DMS 273 treated with DMSO at 0.1 percent for 48 hours (cell line): ENCODE measurements at regions not wholly inside any gene's neighbourhood (a gene's known extent, or its start where the extent isn't known, plus 50 kb on each side); places are given as distances from the start of the nearest gene placed in this dataset.

Experiments used
- DNase-seq: peaks from one replicate; lab custom pipeline; 2025; lab: John Stamatoyannopoulos, UW

DNA sequence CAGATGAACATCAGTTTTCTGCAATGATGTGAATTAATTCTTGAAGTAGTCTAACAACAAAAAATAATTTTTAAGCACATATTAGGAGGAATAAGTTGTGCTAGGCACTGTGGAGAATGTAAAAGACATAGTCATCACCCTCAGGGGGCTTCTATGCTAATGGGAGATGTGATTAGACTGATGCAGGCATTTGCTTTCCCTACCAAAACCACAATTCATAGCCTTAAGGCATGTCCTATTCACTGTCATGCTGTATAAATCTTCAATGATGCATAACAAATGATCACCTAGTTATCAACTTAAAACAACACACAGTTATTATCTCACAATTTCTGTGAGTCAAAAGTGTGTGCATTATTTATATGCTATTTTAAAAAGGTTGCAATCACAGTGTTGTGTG lies 422.6 kb downstream of the MAN2A1 start:
- no peak for DNase-seq

DNA sequence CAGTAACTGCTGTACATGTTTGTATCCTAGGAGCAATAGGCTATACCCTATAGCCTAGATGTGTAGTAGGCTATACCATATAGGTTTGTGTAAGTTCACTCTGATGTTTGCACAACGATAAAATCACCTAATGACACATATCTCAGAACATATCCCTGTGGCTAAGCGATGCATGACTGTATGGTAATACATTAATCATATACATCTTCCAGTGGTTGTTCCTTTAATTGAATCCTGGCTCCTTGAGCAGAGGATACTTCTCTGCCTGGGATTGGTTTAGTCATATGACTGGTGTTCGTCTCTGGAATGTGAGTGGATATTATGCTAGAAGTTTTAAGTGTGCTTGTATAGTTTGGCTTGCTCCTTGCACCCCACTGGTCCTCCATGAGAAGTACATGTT lies 425.8 kb downstream of the MAN2A1 start:
- DNase-seq, result no peak

DNA sequence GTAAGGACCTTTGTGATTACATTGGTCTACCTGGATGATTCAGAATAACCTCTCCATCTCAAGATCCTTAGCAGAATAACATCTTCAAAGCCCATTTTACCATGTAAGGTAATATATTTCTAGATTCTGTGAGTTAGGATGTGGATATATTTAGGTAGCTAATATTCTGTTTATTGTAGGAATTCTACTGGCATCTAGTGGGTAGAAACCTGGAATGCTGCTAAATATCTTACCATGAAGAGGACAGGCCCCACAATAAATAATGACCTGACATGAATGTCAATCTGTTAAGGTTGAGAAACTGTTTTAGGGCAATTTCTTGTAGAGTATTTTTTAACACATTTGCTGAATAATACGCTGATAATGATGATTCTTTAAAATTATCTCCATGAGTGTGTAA lies 426.8 kb downstream of the MAN2A1 start:
- no peak for DNase-seq

DNA sequence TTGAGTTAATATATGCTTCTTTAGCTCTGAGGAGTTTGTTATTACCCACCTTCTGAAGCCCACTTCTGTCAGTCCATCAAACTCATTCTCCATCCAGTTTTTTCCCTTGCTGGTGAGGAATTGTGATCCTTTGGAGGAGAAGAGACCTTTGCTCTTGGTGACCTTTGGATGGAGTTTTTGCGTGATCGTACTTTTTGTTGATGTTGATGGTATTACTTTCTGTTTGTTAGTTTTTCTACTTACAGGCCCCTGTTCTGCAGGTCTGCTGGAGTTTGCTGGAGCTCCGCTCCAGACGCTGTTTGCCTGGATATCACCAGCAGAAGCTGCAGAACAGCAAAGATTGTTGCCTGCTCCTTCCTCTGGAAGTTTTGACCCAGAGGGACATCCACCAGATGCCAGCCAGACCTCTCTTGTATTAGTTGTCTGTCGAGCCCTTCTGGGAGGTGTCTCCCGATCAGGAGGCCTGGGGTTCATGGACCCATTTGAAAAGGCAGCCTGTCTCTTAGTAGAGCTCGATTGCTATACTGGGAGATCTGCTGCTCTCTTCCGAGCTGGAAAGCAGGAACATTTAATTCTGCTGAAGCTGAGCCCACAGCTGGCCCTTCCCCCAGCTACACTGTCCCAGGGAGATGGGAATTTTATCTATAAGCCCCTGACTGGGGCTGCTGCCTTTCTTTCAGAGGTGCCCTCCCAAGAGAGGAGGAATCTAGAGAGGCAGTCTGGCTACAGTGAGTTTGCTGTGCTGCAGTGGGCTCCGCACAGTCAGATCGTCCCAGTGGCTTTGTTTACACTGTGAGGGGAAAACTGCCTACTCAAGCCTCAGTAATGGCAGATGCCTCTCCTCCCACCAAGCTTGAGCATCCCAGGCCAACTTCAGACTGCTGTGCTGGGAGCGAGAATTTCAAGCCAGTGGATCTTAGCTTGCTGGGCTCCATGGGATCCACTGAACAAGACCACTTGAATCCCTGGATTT lies 445.5 kb downstream of the MAN2A1 start:
- no peak for DNase-seq

DNA sequence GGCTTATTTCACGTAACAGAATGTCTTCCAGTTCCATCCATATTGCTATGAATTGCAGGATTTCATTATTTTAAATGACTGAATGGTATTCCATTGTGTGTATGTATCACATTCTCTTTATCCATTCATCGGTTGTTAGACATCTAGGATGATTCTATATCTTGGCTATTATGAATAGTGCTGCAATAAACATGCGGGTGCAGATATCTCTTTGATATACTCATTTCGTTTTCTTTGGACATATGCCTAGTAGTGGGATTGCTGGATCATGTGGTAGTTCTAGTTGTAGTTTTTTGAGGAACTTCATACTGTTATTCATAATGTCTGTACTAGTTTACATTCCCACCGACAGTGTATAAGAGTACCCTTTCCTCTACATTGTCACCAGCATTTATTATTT lies 460.5 kb downstream of the MAN2A1 start:
- DNase-seq, result no peak

DNA sequence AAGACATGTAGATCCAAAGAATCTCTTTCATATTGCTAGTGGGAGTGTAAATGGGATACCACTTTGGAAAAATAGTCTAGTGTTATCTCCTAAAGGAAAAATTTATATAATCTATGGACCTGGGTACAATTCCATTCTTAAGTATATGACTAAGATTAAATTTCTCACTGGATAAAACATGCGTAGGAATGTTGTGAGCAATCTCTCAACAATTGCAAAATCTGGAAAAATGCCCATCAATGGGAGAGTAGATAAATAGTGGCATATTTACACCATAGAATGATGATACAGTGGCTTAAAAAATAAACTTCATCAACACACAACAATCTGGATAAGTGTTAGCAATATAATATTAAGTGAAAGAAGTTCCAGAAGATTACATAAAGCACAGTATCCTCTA lies 469.5 kb downstream of the MAN2A1 start:
- no peak for DNase-seq

DNA sequence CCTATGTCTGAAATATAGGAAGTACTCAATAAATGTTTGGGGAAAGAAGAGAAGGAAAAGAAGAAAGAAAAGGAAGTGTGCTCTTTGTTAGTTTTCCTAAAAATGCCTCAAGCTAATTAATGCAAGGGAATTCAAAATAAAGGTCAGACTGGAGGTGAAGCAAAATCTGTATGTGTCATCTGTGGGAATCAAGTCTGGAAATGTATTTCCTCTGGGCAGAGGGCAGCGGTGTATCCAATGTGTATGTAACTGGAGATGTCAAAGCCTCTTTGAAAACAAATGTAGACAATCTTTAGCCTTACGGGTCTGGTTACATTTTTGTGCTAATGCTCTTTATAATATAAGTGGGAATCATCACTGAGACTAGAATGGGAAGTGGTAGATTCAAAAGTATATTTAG lies 471.4 kb downstream of the MAN2A1 start:
- no peak for DNase-seq

DNA sequence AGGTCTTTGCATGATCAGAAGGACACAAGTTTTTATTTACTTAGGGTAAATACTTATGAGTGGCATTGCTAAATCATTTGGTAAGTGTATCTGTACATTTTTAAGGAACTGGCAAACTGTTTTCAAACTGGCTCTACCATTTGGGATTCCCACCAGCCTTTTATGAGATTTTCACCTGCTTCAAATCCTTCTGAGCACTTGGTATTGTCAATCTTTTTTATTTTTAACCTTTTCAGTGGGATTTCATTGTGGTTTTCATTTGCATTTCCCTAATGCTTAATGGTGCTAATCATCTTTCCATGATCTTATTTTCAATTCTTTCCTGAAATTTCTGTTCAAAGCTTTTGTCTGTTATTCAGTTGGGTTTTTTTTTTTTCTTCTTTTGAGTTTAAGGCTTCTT lies 475.6 kb downstream of the MAN2A1 start:
- DNase-seq, result no peak

DNA sequence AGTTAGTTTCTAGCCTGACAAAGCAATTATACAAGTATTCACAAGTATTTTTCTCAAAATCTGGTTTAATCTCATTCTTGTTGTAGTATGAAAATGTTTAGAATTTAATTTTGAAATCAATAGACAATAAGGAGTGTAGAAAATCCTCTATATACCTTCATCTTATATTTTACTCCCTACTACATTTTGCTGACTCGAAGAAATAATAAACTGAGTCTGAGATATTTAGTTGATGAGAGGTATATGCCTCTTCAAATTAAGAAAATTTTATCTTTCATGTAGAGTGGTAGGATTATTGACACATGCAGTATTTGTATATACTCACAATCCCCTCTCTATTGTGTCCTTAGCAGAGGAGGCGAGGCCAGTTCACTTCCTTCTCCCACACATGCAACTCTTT lies 477.7 kb downstream of the MAN2A1 start:
- no peak for DNase-seq

DNA sequence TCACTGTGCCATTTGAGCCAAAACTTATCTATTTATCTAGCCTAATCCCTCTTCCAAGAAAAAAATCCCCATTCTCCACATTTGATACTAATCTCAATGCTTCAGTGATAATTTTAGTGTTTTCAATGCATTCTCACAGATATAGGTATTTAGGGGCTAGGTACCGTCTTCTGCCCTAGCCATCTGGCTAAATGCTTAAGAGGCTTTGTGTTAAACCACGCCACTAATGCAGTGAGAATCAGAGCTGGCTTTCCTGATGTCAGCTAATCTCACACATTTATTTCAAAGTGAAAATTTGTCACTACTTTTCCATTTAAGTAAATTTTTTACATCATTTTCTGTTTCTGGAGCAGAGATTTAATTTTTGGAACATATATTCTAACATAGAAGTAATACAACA lies 479.7 kb downstream of the MAN2A1 start:
- DNase-seq, result no peak

DNA sequence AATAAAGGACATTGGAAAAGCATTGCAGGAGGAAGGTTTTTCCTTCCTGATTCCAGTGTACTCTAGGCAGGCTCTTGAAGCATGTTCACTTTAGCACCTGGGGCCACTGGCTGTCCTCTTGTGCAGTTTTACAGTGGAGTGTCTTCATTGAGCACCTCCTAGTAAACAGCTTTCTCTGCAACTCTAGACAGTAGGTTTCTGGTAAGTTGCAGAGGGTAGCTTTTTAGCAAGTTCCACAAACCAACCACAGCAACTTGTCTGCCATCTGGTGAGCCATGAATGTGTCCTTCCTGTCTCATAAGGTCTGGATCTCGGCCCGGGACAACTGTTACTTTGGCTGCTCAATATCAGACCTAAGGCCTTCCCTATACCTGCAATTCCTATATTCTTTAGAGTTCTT lies 488.0 kb downstream of the MAN2A1 start:
- no peak for DNase-seq

DNA sequence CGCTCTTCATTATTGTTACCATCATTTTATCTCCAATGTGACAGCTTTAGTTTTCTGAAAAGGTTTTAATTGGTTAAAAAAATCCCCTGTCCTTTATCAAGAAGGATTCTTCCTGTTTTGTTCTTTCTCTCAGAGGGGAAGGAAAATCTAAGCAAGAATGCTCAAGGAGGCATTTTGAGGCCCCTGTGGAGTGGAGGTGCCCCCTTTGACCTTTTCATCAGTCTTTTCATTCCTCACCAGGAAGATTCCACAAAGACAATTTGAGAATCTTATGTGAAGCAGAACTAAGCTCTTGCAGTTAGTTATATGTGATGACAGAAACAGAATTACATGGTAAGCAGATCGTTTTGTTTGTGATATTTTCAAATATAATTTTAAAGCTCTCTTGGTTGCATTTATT lies 489.6 kb downstream of the MAN2A1 start:
- DNase-seq, result no peak

DNA sequence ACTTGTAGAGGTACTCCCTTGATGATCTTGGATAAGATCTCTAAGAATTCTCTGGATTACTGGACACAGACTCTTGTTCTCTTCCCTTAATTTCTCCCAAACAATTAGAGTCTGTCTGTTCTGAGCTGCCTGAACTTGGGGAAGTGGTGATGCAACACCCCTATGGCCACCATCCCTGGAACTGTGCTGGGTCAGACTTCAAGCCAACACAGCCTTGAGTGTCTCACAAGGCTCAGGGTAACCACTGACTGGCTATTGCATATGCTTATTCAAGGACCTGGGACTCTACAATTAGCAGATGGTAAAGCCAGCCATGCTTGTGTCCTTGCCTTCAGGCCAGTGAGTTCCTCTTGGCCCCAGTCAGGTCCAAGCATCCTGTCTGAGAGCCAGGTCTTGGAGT lies 504.5 kb downstream of the MAN2A1 start:
- no peak for DNase-seq

DNA sequence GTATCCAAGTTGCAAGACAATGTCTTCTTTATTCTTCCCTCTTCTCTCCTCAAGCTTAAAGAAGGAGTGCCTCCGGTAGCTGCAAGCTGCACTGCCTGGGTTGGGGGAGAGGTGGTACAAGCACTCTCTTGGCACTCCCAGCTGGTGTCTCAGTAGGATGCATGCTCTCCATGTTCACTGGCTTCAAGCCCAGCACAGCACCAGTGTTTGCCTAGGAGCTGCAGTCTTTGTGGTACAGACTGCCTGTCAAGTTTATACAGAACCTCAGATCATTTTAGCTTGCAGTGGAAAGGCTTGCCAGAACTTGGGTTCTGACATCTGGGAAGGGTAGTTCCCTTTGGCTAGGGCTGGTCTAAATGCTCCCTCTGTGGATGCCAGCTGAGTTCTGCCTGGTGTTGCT lies 505.6 kb downstream of the MAN2A1 start:
- peak; percentile 68 for DNase-seq

DNA sequence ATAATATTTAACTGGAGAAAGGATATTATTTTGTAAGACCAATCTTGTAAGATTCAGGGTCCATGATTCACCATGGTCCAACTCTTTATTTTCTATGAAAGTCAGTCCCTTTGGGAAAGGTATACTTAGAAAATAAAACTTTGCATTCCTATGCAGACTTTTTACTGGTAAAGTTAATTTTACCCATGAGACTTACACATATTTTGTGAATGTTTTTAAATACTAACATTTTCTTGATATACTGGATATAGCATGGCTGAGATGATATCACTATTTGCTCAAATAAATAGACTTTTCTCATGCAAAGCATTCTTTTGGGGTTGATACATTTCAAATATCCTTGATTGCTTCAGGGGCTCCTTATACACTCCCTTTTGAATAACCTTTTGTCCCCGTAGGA lies 512.1 kb downstream of the MAN2A1 start:
- no peak for DNase-seq

DNA sequence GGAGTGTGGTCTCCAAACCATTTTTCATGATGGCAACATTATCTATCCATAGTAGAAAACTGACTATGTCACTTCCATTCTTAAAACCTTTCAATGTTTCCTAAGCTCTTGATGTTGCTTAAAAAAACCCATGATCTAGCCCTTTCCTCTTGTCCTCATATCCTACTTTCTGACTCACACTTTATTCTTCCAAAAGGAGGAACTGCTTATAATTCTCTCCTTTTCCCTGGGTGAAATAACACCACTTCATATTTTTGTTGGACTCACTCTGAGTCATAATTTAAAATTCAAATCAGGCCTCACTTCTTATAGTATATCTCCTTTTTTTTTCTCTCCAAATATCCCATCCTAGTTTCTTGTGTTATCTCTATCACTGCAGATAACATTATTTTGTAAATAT lies 513.9 kb downstream of the MAN2A1 start:
- DNase-seq, result no peak

DNA sequence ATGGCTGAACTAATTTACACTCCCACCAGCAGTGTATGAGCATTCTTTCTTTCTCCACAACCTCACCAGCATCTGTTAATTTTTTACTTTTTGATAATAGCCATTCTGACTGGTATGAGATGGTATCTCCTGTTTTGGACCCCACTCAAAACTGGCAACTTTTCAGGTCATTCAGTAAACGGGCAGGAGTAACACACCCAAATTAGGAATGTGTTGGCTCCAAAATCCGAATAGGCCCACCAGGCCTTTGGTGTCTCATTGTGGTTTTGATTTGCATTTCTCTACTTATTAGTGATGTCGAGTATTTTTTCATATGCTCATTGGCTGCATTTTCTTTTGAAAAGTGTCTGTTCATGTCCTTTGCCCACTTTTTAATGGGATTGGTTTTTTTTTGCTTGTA lies 517.1 kb downstream of the TMEM232 start:
- no peak for DNase-seq

DNA sequence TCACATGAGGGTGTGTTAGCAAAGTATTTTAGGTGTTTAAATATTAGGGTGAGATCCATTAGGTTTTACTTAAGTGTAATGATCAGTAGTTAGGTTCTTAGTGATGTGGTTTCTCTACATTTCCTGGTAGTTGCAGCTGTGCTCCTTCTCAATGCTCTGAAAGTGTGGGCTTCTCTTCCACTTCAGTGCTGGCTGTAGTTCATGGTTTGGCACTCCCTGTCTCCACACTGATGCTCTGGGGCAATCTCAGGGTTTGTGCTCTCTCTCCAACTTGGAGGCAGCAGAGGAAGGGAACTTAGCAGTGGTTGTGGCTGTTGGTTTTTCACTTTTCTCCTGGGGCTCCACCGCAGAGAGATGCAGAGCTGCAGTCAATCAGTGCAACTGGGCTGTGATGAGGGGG lies 507.5 kb downstream of the TMEM232 start:
- DNase-seq, result no peak

DNA sequence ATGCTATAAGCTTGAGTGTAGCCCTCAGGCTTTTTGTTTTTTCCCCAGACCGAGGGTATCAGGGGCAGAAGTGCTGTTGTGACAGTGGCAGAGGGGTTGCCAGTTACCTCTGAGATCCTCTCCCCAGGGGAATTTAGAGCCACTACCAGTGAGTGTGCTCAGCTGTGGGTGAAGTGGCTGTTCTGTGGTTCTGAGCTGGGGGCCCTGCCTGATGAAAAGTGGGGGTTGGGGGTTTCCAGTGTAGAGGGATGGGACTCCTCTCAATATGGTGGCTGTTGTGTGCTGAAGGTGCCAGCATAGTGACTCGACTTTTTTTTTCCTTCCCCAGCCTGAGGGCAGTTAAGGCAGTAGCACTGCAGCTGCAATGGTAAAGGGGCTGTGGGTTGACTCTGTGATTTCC lies 506.7 kb downstream of the TMEM232 start:
- DNase-seq, result no peak

DNA sequence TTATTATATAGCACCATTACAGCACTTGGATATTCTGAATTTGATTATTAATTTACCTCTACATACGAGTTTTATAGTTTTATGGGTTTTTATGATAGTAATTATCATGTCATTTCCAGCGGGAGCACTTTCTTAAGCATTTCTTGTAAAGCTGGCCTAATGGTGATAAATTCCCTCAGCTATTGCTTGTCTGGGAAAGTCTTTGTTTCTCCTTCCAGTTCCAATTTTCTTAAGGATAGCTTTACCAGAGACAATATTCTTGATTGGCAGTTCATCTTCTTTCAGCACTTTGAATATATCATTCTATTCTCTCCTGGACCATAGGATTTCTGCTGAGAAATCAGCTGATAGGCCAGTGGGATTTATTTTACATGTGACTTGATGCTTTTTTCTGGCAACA lies 505.4 kb downstream of the TMEM232 start:
- DNase-seq, result no peak

DNA sequence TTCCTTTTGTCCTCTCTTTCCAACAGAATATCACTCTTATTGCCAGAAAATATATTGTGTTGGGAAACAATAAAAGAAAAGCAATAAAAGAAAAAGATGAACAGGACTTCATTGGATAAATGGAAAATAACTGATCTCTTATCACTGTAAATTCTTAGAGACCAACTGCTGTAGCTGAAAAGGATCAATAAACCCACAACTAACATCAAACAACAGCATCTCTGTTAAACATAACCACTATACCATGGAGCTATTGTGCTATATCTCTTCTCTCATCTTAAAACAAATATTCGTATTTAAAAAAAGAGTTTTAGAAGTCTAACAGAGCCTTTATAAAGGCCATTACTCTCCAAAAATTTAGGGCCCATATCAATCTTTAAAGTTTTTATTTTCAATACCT lies 502.4 kb downstream of the TMEM232 start:
- DNase-seq, result no peak

DNA sequence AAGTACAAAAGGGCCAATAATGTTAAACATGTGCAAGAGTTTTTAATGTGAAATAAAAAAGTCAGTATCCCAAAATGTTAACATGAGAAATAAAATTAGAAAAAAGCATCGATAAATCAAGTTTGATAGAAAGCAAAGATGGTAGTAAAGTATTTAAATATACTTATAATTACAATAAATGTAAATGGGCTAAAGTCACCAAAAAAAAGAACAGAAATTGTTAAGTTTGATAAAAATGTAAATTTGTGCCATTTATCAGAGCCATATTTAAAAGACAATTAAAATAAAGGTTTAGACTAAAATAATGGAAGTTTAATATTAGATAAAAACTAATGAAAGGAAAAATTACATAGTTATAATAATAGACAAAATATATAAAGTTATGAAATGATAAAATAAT lies 500.5 kb downstream of the TMEM232 start:
- no peak for DNase-seq

DNA sequence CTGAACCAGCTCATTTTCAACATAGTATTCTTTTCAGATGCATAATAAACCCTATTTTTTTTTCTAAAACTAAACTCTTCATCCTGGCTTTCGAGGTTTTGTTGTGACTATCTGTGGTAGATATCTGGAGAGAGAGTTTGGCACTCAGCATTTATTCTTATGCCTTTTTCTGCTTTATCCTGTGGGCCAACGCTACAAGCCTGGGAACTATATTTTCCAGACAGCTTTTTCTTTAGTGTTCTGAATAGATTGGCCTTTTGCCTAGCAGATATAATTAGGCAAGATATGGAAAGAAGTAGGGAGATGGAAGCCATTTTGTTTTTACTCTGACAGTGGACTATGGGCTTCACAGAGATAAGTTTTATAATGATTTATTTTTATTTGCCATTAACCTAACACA lies 486.7 kb downstream of the TMEM232 start:
- DNase-seq, result no peak

DNA sequence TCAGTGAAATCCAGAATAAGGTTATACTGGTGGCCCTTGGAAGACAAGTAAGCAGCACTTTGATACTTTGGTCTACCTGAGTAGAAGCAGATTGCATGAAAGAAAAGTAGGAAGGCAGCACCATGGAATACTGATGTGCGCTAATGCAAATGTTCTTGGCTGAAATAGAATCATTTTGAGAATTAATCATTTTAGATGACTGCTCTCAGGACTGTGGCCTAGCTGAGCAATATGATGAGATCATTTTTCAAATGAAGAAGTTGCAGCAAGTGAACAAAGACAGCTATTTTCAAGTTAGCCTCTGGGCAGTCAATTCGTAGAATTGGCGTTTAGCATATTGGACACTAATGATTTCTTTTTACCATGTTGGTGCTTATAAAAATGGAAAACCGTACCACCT lies 483.5 kb downstream of the TMEM232 start:
- DNase-seq, result no peak
